ENCODE measurements at regions not wholly inside any gene's neighbourhood (a gene's known extent, or its start where the extent isn't known, plus 50 kb on each side); places are given as distances from the start of the nearest gene placed in this dataset.
"Not testable (repeated sequence)": the region's sequence is repeated elsewhere in the genome, so short reads cannot be mapped to it uniquely, and the experiment has no call there.

GRCh38 chr14:82814339-82814738 lies 1280.7 kb upstream of the SEL1L start:
- DNase-seq (ENCODE audit: low read depth): not testable (repeated sequence)

GRCh38 chr14:82830596-82830995 lies 1296.9 kb upstream of the SEL1L start:
- no peak for DNase-seq (ENCODE audit: low read depth)

GRCh38 chr14:82836256-82836950 lies 1302.8 kb upstream of the SEL1L start:
- no peak for DNase-seq (ENCODE audit: low read depth)

- DNase-seq (ENCODE audit: low read depth): no peak
Observed at GRCh38 chr14:82837611-82838140, 1304.0 kb upstream of the SEL1L start.

- no peak for DNase-seq (ENCODE audit: low read depth)
Observed at GRCh38 chr14:82850576-82850975, 1316.9 kb upstream of the SEL1L start.

GRCh38 chr14:82854131-82854530 lies 1320.5 kb upstream of the SEL1L start:
- no peak for DNase-seq (ENCODE audit: low read depth)

GRCh38 chr14:82854901-82855300 lies 1321.2 kb upstream of the SEL1L start:
- DNase-seq (ENCODE audit: low read depth): no peak

- peak; percentile 31 for DNase-seq (ENCODE audit: low read depth)
Observed at GRCh38 chr14:82855912-82856391, 1322.3 kb upstream of the SEL1L start.

GRCh38 chr14:82861313-82861712 lies 1327.7 kb upstream of the SEL1L start:
- no peak for DNase-seq (ENCODE audit: low read depth)

- no peak for DNase-seq (ENCODE audit: low read depth)
Observed at GRCh38 chr14:82872494-82872893, 1338.8 kb upstream of the SEL1L start.

GRCh38 chr14:82878951-82879350 lies 1345.3 kb upstream of the SEL1L start:
- DNase-seq (ENCODE audit: low read depth): no peak

GRCh38 chr14:82879949-82880535 lies 1346.4 kb upstream of the SEL1L start:
- DNase-seq (ENCODE audit: low read depth): no peak

GRCh38 chr14:82886670-82887069 lies 1353.0 kb upstream of the SEL1L start:
- DNase-seq (ENCODE audit: low read depth): no peak

- no peak for DNase-seq (ENCODE audit: low read depth)
Observed at GRCh38 chr14:82889701-82890100, 1356.0 kb upstream of the SEL1L start.

GRCh38 chr14:82896476-82896875 lies 1362.8 kb upstream of the SEL1L start:
- DNase-seq (ENCODE audit: low read depth): no peak

GRCh38 chr14:82897469-82898308 lies 1364.0 kb upstream of the SEL1L start:
- no peak for DNase-seq (ENCODE audit: low read depth)

- DNase-seq (ENCODE audit: low read depth): no peak
Observed at GRCh38 chr14:82905762-82906161, 1372.1 kb upstream of the SEL1L start.

GRCh38 chr14:82911930-82912329 lies 1378.3 kb upstream of the SEL1L start:
- DNase-seq (ENCODE audit: low read depth): no peak

- DNase-seq (ENCODE audit: low read depth): no peak
Observed at GRCh38 chr14:82913396-82913795, 1379.7 kb upstream of the SEL1L start.

- DNase-seq (ENCODE audit: low read depth): no peak
Observed at GRCh38 chr14:82915381-82915780, 1381.7 kb upstream of the SEL1L start.

GRCh38 chr14:82935691-82936090 lies 1402.0 kb upstream of the SEL1L start:
- DNase-seq (ENCODE audit: low read depth): no peak

GRCh38 chr14:82951171-82951570 lies 1417.5 kb upstream of the SEL1L start:
- DNase-seq (ENCODE audit: low read depth): no peak

Measured in Daoy (cell line).